ENCODE measurements at regions not wholly inside any gene's neighbourhood (a gene's known extent, or its start where the extent isn't known, plus 50 kb on each side); places are given as distances from the start of the nearest gene placed in this dataset.

DNA sequence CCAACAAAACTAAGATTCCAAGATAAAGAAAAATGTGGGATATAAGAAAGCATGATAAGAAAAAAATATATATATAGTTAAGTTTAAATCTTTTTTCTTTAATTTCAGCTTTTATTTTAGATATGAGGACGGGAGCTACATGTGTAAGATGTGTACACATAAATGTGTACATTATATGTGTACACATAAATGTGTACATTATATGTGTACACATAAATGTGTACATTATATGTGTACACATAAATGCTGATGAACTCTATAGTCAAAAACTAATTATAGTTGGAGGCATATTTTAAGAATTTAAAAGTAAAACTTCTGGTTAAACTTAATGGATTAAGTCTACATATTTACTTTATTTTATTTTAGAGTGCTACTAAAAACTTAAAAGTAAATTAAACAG lies 123.6 kb downstream of the BTG1 start:
- no peaks in the 10 kb centered on the region for H3K9me3 ChIP-seq (ENCODE audit: low read depth, low read length, poor library complexity, severe bottlenecking)
- no peak overlapping the region for H3K27ac ChIP-seq (ENCODE audit: low read depth, low read length, poor library complexity, severe bottlenecking)
- no peaks in the 10 kb centered on the region for H3K36me3 ChIP-seq (ENCODE audit: insufficient read depth, low read length, poor library complexity, severe bottlenecking)
- BruUV-seq (replicated peaks), result no TSS peak
- no peak for TF ChIP-seq EZH2 (IDR thresholded peaks at IDR 0.05; ENCODE audit: borderline replicate concordance, low read depth, low read length, poor library complexity, severe bottlenecking)
- TF ChIP-seq, protein P1, sequence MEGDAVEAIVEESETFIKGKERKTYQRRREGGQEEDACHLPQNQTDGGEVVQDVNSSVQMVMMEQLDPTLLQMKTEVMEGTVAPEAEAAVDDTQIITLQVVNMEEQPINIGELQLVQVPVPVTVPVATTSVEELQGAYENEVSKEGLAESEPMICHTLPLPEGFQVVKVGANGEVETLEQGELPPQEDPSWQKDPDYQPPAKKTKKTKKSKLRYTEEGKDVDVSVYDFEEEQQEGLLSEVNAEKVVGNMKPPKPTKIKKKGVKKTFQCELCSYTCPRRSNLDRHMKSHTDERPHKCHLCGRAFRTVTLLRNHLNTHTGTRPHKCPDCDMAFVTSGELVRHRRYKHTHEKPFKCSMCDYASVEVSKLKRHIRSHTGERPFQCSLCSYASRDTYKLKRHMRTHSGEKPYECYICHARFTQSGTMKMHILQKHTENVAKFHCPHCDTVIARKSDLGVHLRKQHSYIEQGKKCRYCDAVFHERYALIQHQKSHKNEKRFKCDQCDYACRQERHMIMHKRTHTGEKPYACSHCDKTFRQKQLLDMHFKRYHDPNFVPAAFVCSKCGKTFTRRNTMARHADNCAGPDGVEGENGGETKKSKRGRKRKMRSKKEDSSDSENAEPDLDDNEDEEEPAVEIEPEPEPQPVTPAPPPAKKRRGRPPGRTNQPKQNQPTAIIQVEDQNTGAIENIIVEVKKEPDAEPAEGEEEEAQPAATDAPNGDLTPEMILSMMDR (conservative IDR thresholded peaks at IDR 0.05; ENCODE audit: low read depth, low read length), result no peak
- no peak for DNase-seq (ENCODE audit: low spot score)
- ChIA-PET CTCF (no interaction called here), POLR2A (ENCODE audit: low non-redundant PET) (no interaction called here)
- intact Hi-C loops (cut with micrococcal nuclease; ENCODE audit: unreplicated experiment), result no loop called here
- no peaks in the 10 kb centered on the region for H3K27me3 ChIP-seq (replicated peaks; ENCODE audit: insufficient read depth, low read depth, low read length, poor library complexity)
- no peak overlapping the region for H3K4me3 ChIP-seq (ENCODE audit: low read depth, low read length, poor library complexity, severe bottlenecking)
- H3K4me1 ChIP-seq (ENCODE audit: insufficient read depth, low read length, poor library complexity, severe bottlenecking), result no peaks in the 10 kb centered on the region

DNA sequence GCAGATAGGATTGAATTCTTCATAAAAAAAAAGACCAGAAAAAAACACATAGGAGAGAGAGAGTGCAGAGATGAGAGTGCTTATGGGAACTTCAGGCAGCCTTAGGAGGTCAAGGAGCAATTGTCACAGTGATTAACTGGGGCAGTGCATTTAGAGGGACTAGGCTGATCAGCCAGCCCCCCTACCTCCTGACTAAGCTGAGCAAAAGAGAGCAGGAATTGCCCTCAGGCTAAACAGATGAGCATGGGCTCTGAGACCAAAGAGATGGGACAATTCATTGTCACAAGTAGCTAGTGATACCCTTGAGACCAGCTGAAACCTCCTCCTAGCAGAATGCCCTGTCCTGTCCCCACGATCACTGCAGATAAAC lies 124.0 kb downstream of the BTG1 start:
- no peaks in the 10 kb centered on the region for H3K27me3 ChIP-seq (replicated peaks; ENCODE audit: insufficient read depth, low read depth, low read length, poor library complexity)
- CTCF ChIA-PET, result no interaction called here
- BruUV-seq (replicated peaks), result no TSS peak
- no peak overlapping the region for H3K27ac ChIP-seq (ENCODE audit: low read depth, low read length, poor library complexity, severe bottlenecking)
- H3K36me3 ChIP-seq (ENCODE audit: insufficient read depth, low read length, poor library complexity, severe bottlenecking), result no peaks in the 10 kb centered on the region
- H3K4me3 ChIP-seq (ENCODE audit: low read depth, low read length, poor library complexity, severe bottlenecking), result no peak overlapping the region
- POLR2A ChIA-PET (ENCODE audit: low non-redundant PET), result no interaction called here
- no peaks in the 10 kb centered on the region for H3K9me3 ChIP-seq (ENCODE audit: low read depth, low read length, poor library complexity, severe bottlenecking)
- intact Hi-C loops (cut with micrococcal nuclease; ENCODE audit: unreplicated experiment), result no loop called here
- DNase-seq (ENCODE audit: low spot score), result no peak
- TF ChIP-seq, protein P1 (conservative IDR thresholded peaks at IDR 0.05; ENCODE audit: low read depth, low read length), result no peak
- TF ChIP-seq EZH2 (IDR thresholded peaks at IDR 0.05; ENCODE audit: borderline replicate concordance, low read depth, low read length, poor library complexity, severe bottlenecking), result no peak
- no peaks in the 10 kb centered on the region for H3K4me1 ChIP-seq (ENCODE audit: insufficient read depth, low read length, poor library complexity, severe bottlenecking)

DNA sequence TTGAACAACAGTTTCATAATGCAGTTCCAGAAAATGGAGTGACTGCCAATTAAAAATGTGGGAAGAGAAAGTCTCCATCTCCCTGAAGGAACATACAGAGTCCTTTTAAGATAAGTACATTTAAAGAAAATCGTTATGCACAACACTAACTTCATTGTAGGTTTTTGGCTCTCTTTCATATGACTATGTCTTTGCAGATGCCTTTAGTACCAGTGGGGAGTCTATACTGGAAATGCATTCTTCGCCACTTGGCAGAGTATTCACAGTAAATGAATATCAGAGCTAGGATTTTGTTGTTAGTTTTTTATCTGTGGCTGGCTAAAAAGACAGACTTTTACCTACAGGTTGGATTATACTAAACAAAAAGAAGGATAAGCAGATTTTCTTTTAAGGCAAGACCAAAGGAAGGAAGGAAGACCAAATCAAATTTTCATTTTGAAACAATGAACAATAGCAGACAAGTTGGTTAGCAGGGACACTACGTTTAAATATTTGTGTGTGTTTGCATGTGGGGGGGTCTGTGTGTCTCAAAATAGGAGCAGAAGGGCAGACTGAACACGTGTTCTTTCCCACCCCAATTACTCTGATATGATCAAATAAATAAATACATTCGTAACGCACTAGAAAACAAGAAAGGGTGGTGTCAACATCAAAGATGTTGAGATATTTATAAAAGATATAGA lies 124.5 kb downstream of the BTG1 start:
- no TSS peak for BruUV-seq (replicated peaks)
- Histone ChIP-seq H3K36me3 (ENCODE audit: insufficient read depth, low read length, poor library complexity, severe bottlenecking) (no peaks in the 10 kb centered on the region), H3K4me1 (ENCODE audit: insufficient read depth, low read length, poor library complexity, severe bottlenecking) (no peaks in the 10 kb centered on the region), H3K27me3 (replicated peaks; ENCODE audit: insufficient read depth, low read depth, low read length, poor library complexity) (no peaks in the 10 kb centered on the region), H3K9me3 (ENCODE audit: low read depth, low read length, poor library complexity, severe bottlenecking) (no peaks in the 10 kb centered on the region), H3K4me3 (ENCODE audit: low read depth, low read length, poor library complexity, severe bottlenecking) (no peak overlapping the region), H3K27ac (ENCODE audit: low read depth, low read length, poor library complexity, severe bottlenecking) (no peak overlapping the region)
- DNase-seq (ENCODE audit: low spot score), result peak; percentile 43
- intact Hi-C loops (cut with micrococcal nuclease; ENCODE audit: unreplicated experiment), result no loop called here
- CTCF ChIA-PET, result no interaction called here
- POLR2A ChIA-PET (ENCODE audit: low non-redundant PET), result no interaction called here
- TF ChIP-seq EZH2 (IDR thresholded peaks at IDR 0.05; ENCODE audit: borderline replicate concordance, low read depth, low read length, poor library complexity, severe bottlenecking), result no peak
- TF ChIP-seq, protein P1 (conservative IDR thresholded peaks at IDR 0.05; ENCODE audit: low read depth, low read length), result no peak

Measured in A673 (cell line).